DOHH2 (cell line): ENCODE measurements at regions not wholly inside any gene's neighbourhood (a gene's known extent, or its start where the extent isn't known, plus 50 kb on each side); places are given as distances from the start of the nearest gene placed in this dataset.

Source experiments
- CTCF ChIP-seq: fragments of 200-600 bp; sonication (generic); IDR thresholded peaks from one replicate; pipeline ENCODE4 v1.5.1; 2014; ENCODE audit warnings: antibody characterized with exemption, mild to moderate bottlenecking, low read depth, low read length; ENCODE audit not compliant: poor library complexity, severe bottlenecking
- EZH2phosphoT487 ChIP-seq: fragments of 200-600 bp; sonication (generic); IDR thresholded peaks from 2 replicates; pipeline ENCODE4 v1.6.1; 2017; ENCODE audit warnings: borderline replicate concordance, mild to moderate bottlenecking, antibody characterized with exemption, low read length, moderate library complexity, mixed read lengths

GRCh38 chr1:47658161-47658920 lies 220.5 kb downstream of the FOXD2 start:
- TF ChIP-seq CTCF = no peak
- no peak for TF ChIP-seq EZH2phosphoT487
